Activated CD4-positive, alpha-beta T cell treated with anti-CD3 and anti-CD28 coated beads, Interleukin-2, amount 10 ng/mL, durations not matched to agents 7 days and 5 days (primary cell): ENCODE measurements at regions not wholly inside any gene's neighbourhood (a gene's known extent, or its start where the extent isn't known, plus 50 kb on each side); places are given as distances from the start of the nearest gene placed in this dataset.
A peak's percentile ranks its signal among the peaks of the same experiment; 100 is the strongest.

Experiments used
- CTCF ChIA-PET: fragments of 350-600 bp; sonication (Branson Sonifier 250); formaldehyde crosslinking; loops from one replicate; lab custom pipeline; 2021; ENCODE audit warnings: antibody characterized with exemption; lab: Charles Lee
- POLR2A ChIA-PET: fragments of 350-600 bp; sonication (Branson Sonifier 250); formaldehyde crosslinking; loops from one replicate; lab custom pipeline; 2021; ENCODE audit warnings: antibody characterized with exemption; lab: Charles Lee
- DNase-seq: peaks from one replicate; pipeline ENCODE4 v3.0.0-alpha.2; 2020
- H3K27ac Mint-ChIP-seq: one replicate; pipeline ENCODE4 v1.8.0; 2021; ENCODE audit warnings: mild to moderate bottlenecking, moderate library complexity, mixed read lengths
- H3K27me3 Mint-ChIP-seq: one replicate; pipeline ENCODE4 v1.8.0; 2021; ENCODE audit warnings: mixed read lengths
- H3K36me3 Mint-ChIP-seq: one replicate; pipeline ENCODE4 v1.8.0; 2021; ENCODE audit warnings: low read depth, mixed read lengths
- H3K4me1 Mint-ChIP-seq: one replicate; pipeline ENCODE4 v1.8.0; 2021; ENCODE audit warnings: mixed read lengths
- H3K4me3 Mint-ChIP-seq: one replicate; pipeline ENCODE4 v1.8.0; 2021; ENCODE audit warnings: mild to moderate bottlenecking, moderate library complexity, mixed read lengths
- H3K9me3 Mint-ChIP-seq: one replicate; pipeline ENCODE4 v1.8.0; 2021; ENCODE audit warnings: mixed read lengths

DNA sequence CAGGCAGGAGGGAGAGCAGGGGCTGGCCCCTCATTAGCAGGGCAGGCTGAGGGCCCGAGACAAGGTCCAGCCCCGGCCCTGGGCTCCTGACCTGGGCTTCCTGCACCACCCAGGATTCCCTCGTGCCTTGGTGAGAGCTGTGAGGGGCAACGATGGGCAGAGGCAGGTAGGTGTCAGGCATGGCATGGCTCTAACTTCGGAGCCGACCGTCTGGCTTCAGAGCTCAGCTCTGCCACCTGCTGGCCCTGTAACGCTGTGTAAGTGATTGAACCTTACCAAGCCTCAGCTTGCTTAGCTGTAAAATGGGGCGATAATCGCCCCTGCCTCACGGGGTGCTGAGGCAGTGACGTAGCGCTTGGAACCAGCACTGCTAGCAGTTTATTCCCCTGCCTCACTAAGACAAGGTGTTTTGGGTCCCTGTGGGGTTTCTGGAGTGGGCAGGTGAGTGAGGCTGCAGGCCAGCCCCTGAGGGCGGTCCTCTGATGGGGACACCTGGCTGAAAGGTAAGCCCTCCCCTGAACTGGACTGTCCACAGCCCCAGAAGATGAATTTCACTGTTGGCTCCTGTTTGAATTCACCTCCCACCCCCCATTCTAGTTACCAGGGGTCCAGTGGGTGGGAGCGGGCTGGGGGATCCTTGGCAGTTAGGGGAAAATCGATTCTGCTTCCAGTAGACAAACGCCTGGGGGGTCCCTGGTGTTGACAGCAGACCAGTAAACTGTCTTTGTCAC, 184.8 kb upstream of the GSE1 start:
- no peaks in the 10 kb centered on the region for H3K9me3 Mint-ChIP-seq
- DNase-seq = peak; percentile 64
- no peak overlapping the region for H3K4me3 Mint-ChIP-seq
- POLR2A ChIA-PET = no interaction called here
- no peaks in the 10 kb centered on the region for H3K4me1 Mint-ChIP-seq
- H3K36me3 Mint-ChIP-seq = no peaks in the 10 kb centered on the region
- peaks cover 2% of the 10 kb centered on the region for H3K27me3 Mint-ChIP-seq
- H3K27ac Mint-ChIP-seq = no peak overlapping the region
- CTCF ChIA-PET = interaction anchor here (0.6 to 2.8 kb wide), 6 partner anchors 12 to 188 kb away, joined by 3 to 9 read pairs (median 3); no protein-coding TSS in a partner anchor

DNA sequence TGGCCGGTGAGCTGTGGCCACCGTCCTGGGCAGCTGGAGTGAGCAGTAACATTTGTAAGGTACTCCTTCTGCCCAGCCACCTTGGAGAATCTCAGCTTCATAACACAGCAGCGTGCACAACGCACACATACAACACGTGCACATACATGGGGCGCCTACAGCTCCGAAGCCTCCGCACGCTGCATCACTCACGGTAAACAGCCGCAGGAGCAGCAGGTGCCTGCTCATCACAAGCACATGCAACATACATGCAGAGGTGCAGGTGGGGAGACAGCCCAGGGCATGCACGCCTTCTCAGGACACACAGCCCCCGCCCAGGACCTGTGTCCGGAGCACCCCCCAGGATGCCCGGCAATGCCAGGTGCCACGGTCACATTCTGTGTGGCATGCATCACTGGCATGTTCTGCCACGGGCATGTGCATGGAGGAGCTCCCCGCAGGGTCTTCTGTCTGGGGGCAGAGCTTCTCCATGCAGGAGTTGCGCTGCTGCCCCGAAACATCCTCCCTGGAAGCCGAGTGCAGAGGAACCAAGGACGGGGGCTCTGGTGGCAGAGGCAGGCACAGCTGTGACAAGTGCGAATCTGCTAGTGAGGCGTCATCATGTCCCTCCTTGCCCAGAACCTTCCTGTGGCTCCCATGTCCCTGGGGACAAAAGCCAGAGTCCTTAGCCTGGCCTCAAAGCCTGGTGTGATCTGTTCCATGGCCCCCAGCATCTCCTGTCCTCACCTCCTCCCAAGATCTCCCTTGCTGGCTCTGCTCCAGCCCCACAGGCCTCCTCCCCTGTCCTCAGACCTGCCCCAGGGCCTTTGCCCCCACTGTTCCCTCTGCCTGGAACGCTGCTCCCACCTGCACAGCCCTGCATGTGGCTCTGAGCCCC, 184.0 kb upstream of the GSE1 start:
- POLR2A ChIA-PET = no interaction called here
- H3K9me3 Mint-ChIP-seq = no peaks in the 10 kb centered on the region
- CTCF ChIA-PET = interaction anchor here (1.0 to 2.8 kb wide), 4 partner anchors 13 to 187 kb away, joined by 3 to 9 read pairs (median 4); no protein-coding TSS in a partner anchor
- H3K27ac Mint-ChIP-seq = no peak overlapping the region
- peaks cover 2% of the 10 kb centered on the region for H3K27me3 Mint-ChIP-seq
- H3K4me3 Mint-ChIP-seq = no peak overlapping the region
- no peak for DNase-seq
- H3K36me3 Mint-ChIP-seq = no peaks in the 10 kb centered on the region
- no peaks in the 10 kb centered on the region for H3K4me1 Mint-ChIP-seq

GRCh38 chr16:85429776-85430522, 183.2 kb upstream of the GSE1 start:
- no peaks in the 10 kb centered on the region for H3K36me3 Mint-ChIP-seq
- CTCF ChIA-PET = interaction anchor here (1.4 to 1.7 kb wide), 2 partner anchors 9 to 14 kb away, joined by 3 to 6 read pairs; no protein-coding TSS in a partner anchor
- H3K27ac Mint-ChIP-seq = no peak overlapping the region
- H3K4me1 Mint-ChIP-seq = no peaks in the 10 kb centered on the region
- H3K27me3 Mint-ChIP-seq = peaks cover 2% of the 10 kb centered on the region
- POLR2A ChIA-PET = no interaction called here
- H3K4me3 Mint-ChIP-seq = no peak overlapping the region
- DNase-seq = no peak
- no peaks in the 10 kb centered on the region for H3K9me3 Mint-ChIP-seq

DNA sequence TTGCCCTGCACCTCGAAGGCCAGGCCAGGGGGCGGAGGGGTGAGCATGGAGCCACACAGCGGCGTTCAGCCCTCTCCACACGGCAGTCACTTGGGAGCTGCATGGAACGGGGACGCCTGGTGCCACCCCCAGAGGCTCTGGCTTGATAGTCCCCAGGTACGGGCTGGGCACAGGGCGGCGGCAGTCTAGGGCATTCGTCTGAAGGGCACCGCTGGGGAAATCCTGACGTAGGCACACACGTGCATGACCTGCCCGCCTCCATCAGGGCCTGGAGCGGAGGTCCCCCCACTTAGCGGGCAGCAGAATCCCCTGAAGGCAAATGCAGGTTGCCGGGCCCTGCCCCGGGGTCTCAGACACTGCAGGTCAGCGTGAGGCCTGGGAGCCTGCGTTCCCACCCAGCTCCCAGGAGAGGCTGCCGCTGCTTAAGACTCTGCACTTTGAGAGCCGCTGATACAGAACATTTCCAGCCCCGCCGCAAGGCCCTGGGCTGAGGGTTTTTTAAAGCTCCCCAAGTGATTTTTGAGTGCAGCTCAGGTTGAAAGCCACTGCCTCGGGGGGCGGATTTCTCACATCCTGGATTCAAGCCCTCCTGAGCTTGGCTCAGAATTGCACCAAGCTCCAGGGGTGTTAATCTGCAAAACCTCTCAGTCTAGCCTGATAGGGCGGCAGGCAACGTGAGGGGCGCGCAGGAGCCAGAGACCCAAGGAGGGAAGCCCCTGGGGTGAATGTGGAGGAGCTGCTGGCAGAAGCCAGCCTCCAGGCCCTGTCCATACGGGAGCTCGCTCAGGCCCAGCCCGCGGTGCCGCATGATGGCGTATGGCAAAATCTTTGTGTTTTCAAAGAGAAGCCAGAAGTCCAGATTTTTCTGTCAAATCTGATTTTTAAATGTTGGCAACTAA, 182.3 kb upstream of the GSE1 start:
- CTCF ChIA-PET = interaction anchor here (1.0 to 1.7 kb wide), 3 partner anchors 10 to 185 kb away, joined by 3 to 4 read pairs (median 4); no protein-coding TSS in a partner anchor
- Mint-ChIP-seq H3K9me3 (no peaks in the 10 kb centered on the region), H3K4me1 (no peaks in the 10 kb centered on the region), H3K36me3 (no peaks in the 10 kb centered on the region), H3K27me3 (peaks cover 2% of the 10 kb centered on the region), H3K27ac (no peak overlapping the region), H3K4me3 (no peak overlapping the region)
- POLR2A ChIA-PET = no interaction called here
- no peak for DNase-seq

- no peaks in the 10 kb centered on the region for H3K27me3 Mint-ChIP-seq
- ChIA-PET POLR2A (no interaction called here), CTCF (interaction anchor here (1.0 to 1.7 kb wide), 2 partner anchors 15 to 185 kb away, joined by 4 read pairs; no protein-coding TSS in a partner anchor)
- no peak overlapping the region for H3K27ac Mint-ChIP-seq
- H3K9me3 Mint-ChIP-seq = no peaks in the 10 kb centered on the region
- no peaks in the 10 kb centered on the region for H3K36me3 Mint-ChIP-seq
- no peaks in the 10 kb centered on the region for H3K4me1 Mint-ChIP-seq
- no peak overlapping the region for H3K4me3 Mint-ChIP-seq
- DNase-seq = no peak
These were observed 181.5 kb upstream of the GSE1 start for GRCh38 chr16:85431431-85432124.

GRCh38 chr16:85432606-85433005, 180.5 kb upstream of the GSE1 start:
- ChIA-PET POLR2A (interaction anchor here (0.6 kb wide), 1 partner anchor 17 kb away, joined by 3 read pairs; no protein-coding TSS in a partner anchor), CTCF (no interaction called here)
- Mint-ChIP-seq H3K4me3 (no peak overlapping the region), H3K27ac (no peak overlapping the region), H3K36me3 (no peaks in the 10 kb centered on the region), H3K27me3 (no peaks in the 10 kb centered on the region), H3K4me1 (no peaks in the 10 kb centered on the region), H3K9me3 (no peaks in the 10 kb centered on the region)
- no peak for DNase-seq

- no peaks in the 10 kb centered on the region for H3K36me3 Mint-ChIP-seq
- no peak for DNase-seq
- H3K27me3 Mint-ChIP-seq = no peaks in the 10 kb centered on the region
- H3K4me3 Mint-ChIP-seq = no peak overlapping the region
- ChIA-PET POLR2A (no interaction called here), CTCF (no interaction called here)
- no peak overlapping the region for H3K27ac Mint-ChIP-seq
- H3K9me3 Mint-ChIP-seq = no peaks in the 10 kb centered on the region
- H3K4me1 Mint-ChIP-seq = no peaks in the 10 kb centered on the region
These were observed 179.6 kb upstream of the GSE1 start for GRCh38 chr16:85433477-85433876.

GRCh38 chr16:85435286-85435685, 177.8 kb upstream of the GSE1 start:
- Mint-ChIP-seq H3K9me3 (no peaks in the 10 kb centered on the region), H3K36me3 (no peaks in the 10 kb centered on the region), H3K4me1 (no peaks in the 10 kb centered on the region), H3K27ac (no peak overlapping the region), H3K27me3 (no peaks in the 10 kb centered on the region), H3K4me3 (no peak overlapping the region)
- DNase-seq = no peak
- CTCF ChIA-PET = no interaction called here
- POLR2A ChIA-PET = no interaction called here

GRCh38 chr16:85435700-85436099, 177.4 kb upstream of the GSE1 start:
- no peak overlapping the region for H3K27ac Mint-ChIP-seq
- H3K4me3 Mint-ChIP-seq = no peak overlapping the region
- no peaks in the 10 kb centered on the region for H3K4me1 Mint-ChIP-seq
- H3K36me3 Mint-ChIP-seq = no peaks in the 10 kb centered on the region
- no peaks in the 10 kb centered on the region for H3K27me3 Mint-ChIP-seq
- DNase-seq = no peak
- H3K9me3 Mint-ChIP-seq = no peaks in the 10 kb centered on the region
- POLR2A ChIA-PET = no interaction called here
- CTCF ChIA-PET = interaction anchor here (1.1 kb wide), 1 partner anchor 15 kb away, joined by 3 read pairs; no protein-coding TSS in a partner anchor

GRCh38 chr16:85436207-85436606, 176.9 kb upstream of the GSE1 start:
- Mint-ChIP-seq H3K9me3 (no peaks in the 10 kb centered on the region), H3K4me1 (no peaks in the 10 kb centered on the region), H3K27ac (no peak overlapping the region), H3K4me3 (no peak overlapping the region), H3K36me3 (no peaks in the 10 kb centered on the region), H3K27me3 (no peaks in the 10 kb centered on the region)
- CTCF ChIA-PET = interaction anchor here (1.1 kb wide), 1 partner anchor 16 kb away, joined by 3 read pairs; no protein-coding TSS in a partner anchor
- no peak for DNase-seq
- POLR2A ChIA-PET = no interaction called here

DNA sequence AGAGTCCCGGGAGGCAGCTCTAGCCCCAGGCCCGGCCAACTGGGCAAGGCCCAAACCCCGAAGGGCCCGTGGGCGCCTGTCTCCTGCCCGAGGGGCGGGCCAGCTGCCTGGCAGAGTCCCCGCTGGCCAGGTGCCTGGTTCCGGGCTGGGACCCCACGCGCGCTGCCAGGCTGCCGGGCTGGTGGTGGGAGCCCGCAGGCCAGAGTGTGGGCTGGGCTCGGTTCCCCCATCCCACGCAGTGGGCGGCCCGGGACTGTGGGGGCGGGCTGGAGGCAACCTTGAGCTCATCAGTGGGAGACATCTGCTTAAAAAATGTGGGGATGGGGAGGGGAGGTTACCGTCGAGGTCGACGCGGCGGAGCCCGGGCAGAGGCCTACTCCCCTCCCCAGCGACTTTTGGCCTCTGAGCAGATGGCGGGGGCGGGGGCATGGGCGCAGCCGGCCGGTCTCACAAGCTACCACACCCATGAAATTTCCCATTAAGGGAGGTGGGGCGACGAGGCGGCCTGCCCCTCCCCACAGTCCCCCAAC, 176.4 kb upstream of the GSE1 start:
- POLR2A ChIA-PET = no interaction called here

More for the DNA sequence above, 176.4 kb upstream of the GSE1 start:
- CTCF ChIA-PET = interaction anchor here (1.1 kb wide), 1 partner anchor 16 kb away, joined by 3 read pairs; no protein-coding TSS in a partner anchor
- Mint-ChIP-seq H3K36me3 (no peaks in the 10 kb centered on the region), H3K4me1 (no peaks in the 10 kb centered on the region), H3K27me3 (no peaks in the 10 kb centered on the region), H3K9me3 (no peaks in the 10 kb centered on the region), H3K4me3 (no peak overlapping the region), H3K27ac (no peak overlapping the region)
- DNase-seq = no peak
